Activated B cell treated with CpG ODN at 0.5 μM for 24 hours (primary cell): ENCODE measurements at regions not wholly inside any gene's neighbourhood (a gene's known extent, or its start where the extent isn't known, plus 50 kb on each side); places are given as distances from the start of the nearest gene placed in this dataset.

Source experiments
- ATAC-seq: fragments of 200-7000 bp; cut with Tn5 transposase; one replicate; pipeline ENCODE4 v1.10.0; 2021; ENCODE audit warnings: low read depth, mild to moderate bottlenecking, moderate library complexity
- CTCF ChIA-PET: fragments of 350-600 bp; sonication (Branson Sonifier 250); formaldehyde crosslinking; loops from one replicate; lab custom pipeline; 2021; ENCODE audit warnings: antibody characterized with exemption; lab: Charles Lee
- POLR2A ChIA-PET: fragments of 350-600 bp; sonication (Branson Sonifier 250); formaldehyde crosslinking; loops from one replicate; lab custom pipeline; 2021; ENCODE audit warnings: antibody characterized with exemption; lab: Charles Lee
- DNase-seq: peaks from one replicate; pipeline ENCODE4 v3.0.0; 2022
- H3K27ac Mint-ChIP-seq: one replicate; pipeline ENCODE4 v1.8.0; 2020; ENCODE audit warnings: mixed read lengths
- H3K27me3 Mint-ChIP-seq: one replicate; pipeline ENCODE4 v1.8.0; 2021; ENCODE audit warnings: mixed read lengths
- H3K36me3 Mint-ChIP-seq: one replicate; pipeline ENCODE4 v1.8.0; 2021; ENCODE audit warnings: low read depth, mixed read lengths
- H3K4me1 Mint-ChIP-seq: one replicate; pipeline ENCODE4 v1.8.0; 2021; ENCODE audit warnings: mixed read lengths
- H3K4me3 Mint-ChIP-seq: one replicate; pipeline ENCODE4 v1.8.0; 2020; ENCODE audit warnings: mild to moderate bottlenecking, mixed read lengths
- H3K9me3 Mint-ChIP-seq: one replicate; pipeline ENCODE4 v1.8.0; 2020; ENCODE audit warnings: mixed read lengths
- CTCF ChIP-seq: fragments of 200-600 bp; IDR thresholded peaks from one replicate; pipeline ENCODE4 v1.8.0; 2022; ENCODE audit warnings: antibody characterized with exemption, mild to moderate bottlenecking
- intact Hi-C: fragments of 100-400 bp; cut with micrococcal nuclease; formaldehyde crosslinking; loops from one replicate; pipeline ENCODE4 v1.15.1; 2024

DNA sequence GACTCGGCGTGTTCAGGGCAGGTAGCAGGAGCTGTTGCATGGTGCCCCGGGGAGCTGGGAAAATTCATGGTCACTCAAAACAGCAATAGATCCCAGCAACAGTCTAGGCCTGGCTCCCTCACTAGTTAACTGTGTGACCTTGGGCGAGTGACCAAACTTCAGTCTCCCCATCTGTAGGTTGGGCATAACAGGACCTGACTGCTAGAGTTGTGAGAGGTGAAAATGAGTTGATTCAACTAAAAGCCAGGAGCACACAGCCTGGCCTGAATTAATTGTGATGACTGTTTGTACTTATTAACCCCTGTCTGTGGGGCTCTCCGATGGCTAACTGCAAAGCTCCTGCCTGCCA is 306.9 kb downstream of the SOX9 start:
- ATAC-seq (no peak), DNase-seq (no peak)
- Mint-ChIP-seq H3K4me3 (no peak overlapping the region), H3K9me3 (no peaks in the 10 kb centered on the region), H3K36me3 (no peaks in the 10 kb centered on the region), H3K4me1 (peaks cover 24% of the 10 kb centered on the region), H3K27ac (no peak overlapping the region), H3K27me3 (no peaks in the 10 kb centered on the region)
- ChIA-PET POLR2A (no interaction called here), CTCF (no interaction called here)
- TF ChIP-seq CTCF, result no peak
- intact Hi-C loops, result loop anchor here (10.0 kb wide), 1 partner anchor 767 kb away; the partner anchor contains the start of gene COG1

GRCh38 chr17:72429066-72429638 is 308.3 kb downstream of the SOX9 start:
- no peak overlapping the region for H3K27ac Mint-ChIP-seq
- H3K27me3 Mint-ChIP-seq, result no peaks in the 10 kb centered on the region
- H3K9me3 Mint-ChIP-seq, result no peaks in the 10 kb centered on the region
- CTCF ChIA-PET, result no interaction called here
- peaks cover 13% of the 10 kb centered on the region for H3K4me1 Mint-ChIP-seq
- no peaks in the 10 kb centered on the region for H3K36me3 Mint-ChIP-seq
- POLR2A ChIA-PET, result no interaction called here
- no peak overlapping the region for H3K4me3 Mint-ChIP-seq
- TF ChIP-seq CTCF, result no peak
- ATAC-seq (no peak), DNase-seq (no peak)
- intact Hi-C loops, result loop anchor here (10.0 kb wide), 1 partner anchor 766 kb away; the partner anchor contains the start of gene COG1

DNA sequence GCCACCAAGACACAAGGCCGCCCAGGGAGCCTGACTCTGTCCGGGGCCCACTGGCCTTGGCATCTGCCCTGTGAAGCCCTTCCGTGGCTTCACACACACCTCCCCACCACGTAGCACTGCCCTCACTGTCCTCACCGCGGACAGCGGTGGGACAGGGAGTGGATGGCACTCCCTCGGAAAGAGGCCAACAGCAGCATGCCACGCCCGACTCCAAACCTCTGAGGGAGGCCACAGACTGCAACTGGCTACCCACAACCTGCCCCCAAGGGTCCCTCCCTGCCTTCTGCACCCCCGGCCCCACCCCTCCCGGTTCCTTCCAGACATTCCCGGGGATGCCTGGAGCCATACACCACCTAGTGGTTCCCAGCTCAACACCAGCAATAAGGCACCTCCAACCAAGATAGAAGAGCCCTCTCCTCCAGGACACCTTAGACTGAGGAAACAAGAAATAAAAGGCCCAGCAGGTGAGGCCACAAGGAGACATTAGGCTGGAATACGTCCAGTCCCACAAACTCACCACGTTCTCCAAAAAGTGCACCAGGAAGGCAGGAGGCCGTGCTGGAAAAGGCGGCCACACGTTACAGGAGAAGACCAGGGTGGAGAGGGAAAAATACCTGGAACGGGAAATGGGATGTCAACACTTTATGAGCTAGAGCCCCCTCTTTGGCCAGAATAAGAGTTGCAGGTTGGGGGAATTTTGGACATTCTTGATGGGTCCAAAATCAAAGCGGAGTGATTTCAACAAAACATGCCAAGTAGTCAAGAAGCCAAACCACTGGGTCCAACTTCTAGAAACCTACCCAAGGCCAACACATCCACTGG is 310.0 kb downstream of the SOX9 start:
- Mint-ChIP-seq H3K27ac (no peak overlapping the region), H3K4me3 (no peak overlapping the region), H3K36me3 (no peaks in the 10 kb centered on the region), H3K4me1 (no peaks in the 10 kb centered on the region), H3K27me3 (no peaks in the 10 kb centered on the region), H3K9me3 (no peaks in the 10 kb centered on the region)
- no peak for DNase-seq
- ATAC-seq, result no peak
- intact Hi-C loops, result no loop called here
- ChIA-PET POLR2A (no interaction called here), CTCF (no interaction called here)
- TF ChIP-seq CTCF, result no peak

- no peak for ATAC-seq
- POLR2A ChIA-PET, result interaction anchor here (0.7 kb wide), 1 partner anchor 30 kb away, joined by 5 read pairs; no protein-coding TSS in a partner anchor
- Mint-ChIP-seq H3K27ac (no peak overlapping the region), H3K9me3 (no peaks in the 10 kb centered on the region), H3K4me3 (no peak overlapping the region), H3K27me3 (no peaks in the 10 kb centered on the region), H3K36me3 (no peaks in the 10 kb centered on the region), H3K4me1 (no peaks in the 10 kb centered on the region)
- intact Hi-C loops, result no loop called here
- no peak for TF ChIP-seq CTCF
- CTCF ChIA-PET, result no interaction called here
- no peak for DNase-seq
These were observed 311.4 kb downstream of the SOX9 start for GRCh38 chr17:72432143-72432621.

DNA sequence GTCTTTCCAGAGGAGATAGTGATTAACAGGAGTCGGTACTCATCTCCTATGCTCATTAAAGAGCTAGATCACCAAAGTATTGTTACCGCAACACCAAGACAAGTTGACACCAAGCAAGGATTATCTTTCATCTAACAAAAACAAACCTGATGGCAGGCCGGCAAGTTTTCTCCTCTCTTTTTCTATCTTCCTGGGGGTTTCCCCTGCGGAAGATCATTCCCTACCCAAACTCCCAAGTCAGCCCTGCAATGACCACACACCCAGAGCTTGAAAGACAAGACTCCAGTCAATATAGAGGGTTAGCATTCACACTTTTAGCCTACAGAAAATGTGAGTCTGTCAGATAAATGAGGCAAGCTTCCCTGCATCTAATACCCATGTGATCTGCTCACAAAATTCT is 312.1 kb downstream of the SOX9 start:
- DNase-seq, result no peak
- no peaks in the 10 kb centered on the region for H3K36me3 Mint-ChIP-seq
- intact Hi-C loops, result no loop called here
- ChIA-PET CTCF (no interaction called here), POLR2A (no interaction called here)
- H3K9me3 Mint-ChIP-seq, result no peaks in the 10 kb centered on the region
- ATAC-seq, result no peak
- no peak overlapping the region for H3K4me3 Mint-ChIP-seq
- no peaks in the 10 kb centered on the region for H3K27me3 Mint-ChIP-seq
- no peak for TF ChIP-seq CTCF
- no peaks in the 10 kb centered on the region for H3K4me1 Mint-ChIP-seq
- no peak overlapping the region for H3K27ac Mint-ChIP-seq
